ENCODE measurements at regions not wholly inside any gene's neighbourhood (a gene's known extent, or its start where the extent isn't known, plus 50 kb on each side); places are given as distances from the start of the nearest gene placed in this dataset.

DNA sequence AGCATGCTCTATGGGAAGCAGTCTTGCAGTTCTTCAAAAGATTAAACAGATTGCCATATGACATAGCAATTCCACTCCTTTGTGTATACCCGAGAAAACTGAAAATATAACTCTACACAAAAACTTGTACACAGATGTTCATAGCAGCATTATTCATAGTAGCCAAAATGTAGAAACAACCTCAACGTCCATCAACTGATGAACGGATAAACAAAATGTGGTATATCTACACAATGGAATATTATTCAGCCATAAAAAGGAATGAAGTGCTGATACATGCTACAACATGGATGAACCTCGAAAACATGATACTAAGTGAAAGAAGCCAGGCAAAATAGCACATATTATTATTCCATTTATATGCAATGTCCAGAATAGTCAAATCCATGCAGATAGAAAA is 221.2 kb upstream of the PSMD7 start:
- Histone ChIP-seq H4K20me1 (replicated peaks; ENCODE audit: insufficient read depth) (no peaks in the 10 kb centered on the region), H2AFZ (no peak overlapping the region), H3K36me3 (ENCODE audit: insufficient read depth) (peaks cover 11% of the 10 kb centered on the region), H3K4me2 (no peak overlapping the region), H3F3A (replicated peaks; ENCODE audit: low read depth) (no peaks in the 10 kb centered on the region), H3K9me2 (ENCODE audit: insufficient read depth) (no peaks in the 10 kb centered on the region), H3K27ac (ENCODE audit: low read depth) (no peak overlapping the region), H3K27me3 (ENCODE audit: insufficient read depth) (no peaks in the 10 kb centered on the region), H3K4me3 (no peak overlapping the region), H3K79me2 (replicated peaks; ENCODE audit: insufficient read depth) (no peaks in the 10 kb centered on the region), H3K4me1 (ENCODE audit: insufficient read depth) (0 out of 2 replicates have a peak, but pooled peaks cover 19% of the 10 kb centered on the region)
- ATAC-seq (no peak), DNase-seq (ENCODE audit: low spot score) (no peak)
- Mint-ChIP-seq H3K27ac (no peak overlapping the region), H3K36me3 (ENCODE audit: low read depth) (peaks cover 16% of the 10 kb centered on the region), H3K4me3 (no peak overlapping the region), H3K27me3 (ENCODE audit: insufficient read depth, low read depth, poor library complexity) (no peaks in the 10 kb centered on the region), H3K9me3 (peaks cover 22% of the 10 kb centered on the region), H3K4me1 (peaks cover 18% of the 10 kb centered on the region)
- TF ChIP-seq ZNF331 (CRISPR knock-in tag; IDR thresholded peaks at IDR 0.05; ENCODE audit: low read depth) (no peak), CTCF (conservative IDR thresholded peaks at IDR 0.05; ENCODE audit: low read depth in 2 of 2) (no peak), EZH2phosphoT487 (IDR thresholded peaks at IDR 0.05; ENCODE audit: unreplicated experiment) (no peak), NANOG (IDR thresholded peaks at IDR 0.05; ENCODE audit: borderline replicate concordance) (no peak), ZNF462 (CRISPR knock-in tag; IDR thresholded peaks at IDR 0.05) (no peak), JUNB (IDR thresholded peaks at IDR 0.05; ENCODE audit: unreplicated experiment) (no peak)
- TF ChIP-seq, protein P1, sequence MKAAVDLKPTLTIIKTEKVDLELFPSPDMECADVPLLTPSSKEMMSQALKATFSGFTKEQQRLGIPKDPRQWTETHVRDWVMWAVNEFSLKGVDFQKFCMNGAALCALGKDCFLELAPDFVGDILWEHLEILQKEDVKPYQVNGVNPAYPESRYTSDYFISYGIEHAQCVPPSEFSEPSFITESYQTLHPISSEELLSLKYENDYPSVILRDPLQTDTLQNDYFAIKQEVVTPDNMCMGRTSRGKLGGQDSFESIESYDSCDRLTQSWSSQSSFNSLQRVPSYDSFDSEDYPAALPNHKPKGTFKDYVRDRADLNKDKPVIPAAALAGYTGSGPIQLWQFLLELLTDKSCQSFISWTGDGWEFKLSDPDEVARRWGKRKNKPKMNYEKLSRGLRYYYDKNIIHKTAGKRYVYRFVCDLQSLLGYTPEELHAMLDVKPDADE (IDR thresholded peaks at IDR 0.05) = no peak
